ENCODE measurements at regions not wholly inside any gene's neighbourhood (a gene's known extent, or its start where the extent isn't known, plus 50 kb on each side); places are given as distances from the start of the nearest gene placed in this dataset.

- Histone ChIP-seq H3K4me1 (no peaks in the 10 kb centered on the region), H3K27ac (no peak overlapping the region), H3K4me2 (no peak overlapping the region), H3K9me3 (no peaks in the 10 kb centered on the region), H3K4me3 (no peak overlapping the region)
- ChIA-PET POLR2A (no interaction called here), CTCF (interaction anchor here (0.8 kb wide), 1 partner anchor 21 kb away, joined by 3 read pairs; no protein-coding TSS in a partner anchor)
- WGBS (ENCODE audit: missing lambda C conversion rate) = 65% methylated on average over 6 of the region's 6 CpGs
- FAIRE-seq (no peak), ATAC-seq (no peak), DNase-seq (ENCODE audit: low read depth in 1 of 2, low spot score in 1 of 2) (no peak)
- TF ChIP-seq KDM5A (IDR thresholded peaks at IDR 0.05) = no peak
- no peak for TF ChIP-seq ELK1 (IDR thresholded peaks at IDR 0.05; ENCODE audit: low read depth, low read length)
- no peak for TF ChIP-seq FOSB (CRISPR knock-in tag; IDR thresholded peaks at IDR 0.05)
- TF ChIP-seq HMGXB4 (CRISPR knock-in tag; IDR thresholded peaks at IDR 0.05; ENCODE audit: borderline replicate concordance) = no peak
- no peak for TF ChIP-seq RNF2 (IDR thresholded peaks at IDR 0.05; ENCODE audit: borderline replicate concordance, low read depth)
- no peak for TF ChIP-seq TFCP2L1 (CRISPR knock-in tag; IDR thresholded peaks at IDR 0.05)
- TF ChIP-seq RFX5 (IDR thresholded peaks at IDR 0.05) = no peak
- TF ChIP-seq KDM1A (IDR thresholded peaks at IDR 0.05; ENCODE audit: low read depth) = no peak
- TF ChIP-seq BCL3 (IDR thresholded peaks at IDR 0.05) = no peak
- TF ChIP-seq, protein P1, sequence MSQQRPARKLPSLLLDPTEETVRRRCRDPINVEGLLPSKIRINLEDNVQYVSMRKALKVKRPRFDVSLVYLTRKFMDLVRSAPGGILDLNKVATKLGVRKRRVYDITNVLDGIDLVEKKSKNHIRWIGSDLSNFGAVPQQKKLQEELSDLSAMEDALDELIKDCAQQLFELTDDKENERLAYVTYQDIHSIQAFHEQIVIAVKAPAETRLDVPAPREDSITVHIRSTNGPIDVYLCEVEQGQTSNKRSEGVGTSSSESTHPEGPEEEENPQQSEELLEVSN (IDR thresholded peaks at IDR 0.05; ENCODE audit: borderline replicate concordance, low read depth) = no peak
- no peak for TF ChIP-seq NPAS2 (CRISPR knock-in tag; IDR thresholded peaks at IDR 0.05; ENCODE audit: borderline replicate concordance)
Observed at GRCh38 chr12:67727702-67728666, 79.4 kb downstream of the DYRK2 start.

GRCh38 chr12:67732857-67733256 is 84.3 kb downstream of the DYRK2 start:
- POLR2A ChIA-PET = no interaction called here
- WGBS (ENCODE audit: missing lambda C conversion rate) = 77% methylated on average over 4 of the region's 4 CpGs
- Histone ChIP-seq H3K4me2 (no peak overlapping the region), H3K4me1 (no peaks in the 10 kb centered on the region), H3K27ac (no peak overlapping the region), H3K4me3 (no peak overlapping the region), H3K9me3 (no peaks in the 10 kb centered on the region)
- DNase-seq (ENCODE audit: low read depth in 1 of 2, low spot score in 1 of 2) (no peak), FAIRE-seq (no peak), ATAC-seq (no peak)
- CTCF ChIA-PET = interaction anchor here (0.6 to 0.8 kb wide), 2 partner anchors 15 to 921 kb away, joined by 4 read pairs; no protein-coding TSS in a partner anchor
- no peak for TF ChIP-seq ZSCAN20 (CRISPR knock-in tag; IDR thresholded peaks at IDR 0.05)
- no peak for TF ChIP-seq CEBPB (IDR thresholded peaks at IDR 0.05)
- TF ChIP-seq CHD4 (IDR thresholded peaks at IDR 0.05; ENCODE audit: borderline replicate concordance) = no peak
- no peak for TF ChIP-seq HOXB5 (CRISPR knock-in tag; IDR thresholded peaks at IDR 0.05)
- TF ChIP-seq RCOR1 (IDR thresholded peaks at IDR 0.05; ENCODE audit: low read depth, low read length) = no peak
- TF ChIP-seq, protein P2, sequence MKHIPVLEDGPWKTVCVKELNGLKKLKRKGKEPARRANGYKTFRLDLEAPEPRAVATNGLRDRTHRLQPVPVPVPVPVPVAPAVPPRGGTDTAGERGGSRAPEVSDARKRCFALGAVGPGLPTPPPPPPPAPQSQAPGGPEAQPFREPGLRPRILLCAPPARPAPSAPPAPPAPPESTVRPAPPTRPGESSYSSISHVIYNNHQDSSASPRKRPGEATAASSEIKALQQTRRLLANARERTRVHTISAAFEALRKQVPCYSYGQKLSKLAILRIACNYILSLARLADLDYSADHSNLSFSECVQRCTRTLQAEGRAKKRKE (CRISPR knock-in tag; IDR thresholded peaks at IDR 0.05; ENCODE audit: low read depth) = no peak
- TF ChIP-seq FOXS1 (CRISPR knock-in tag; IDR thresholded peaks at IDR 0.05) = no peak
- no peak for TF ChIP-seq FOSL2 (IDR thresholded peaks at IDR 0.05)
- no peak for TF ChIP-seq FOSL2 (CRISPR knock-in tag; IDR thresholded peaks at IDR 0.05)
- no peak for TF ChIP-seq ZFP36 (IDR thresholded peaks at IDR 0.05; ENCODE audit: borderline replicate concordance, partially characterized antibody)
- no peak for TF ChIP-seq TP53 (CRISPR knock-in tag; IDR thresholded peaks at IDR 0.05)
- no peak for TF ChIP-seq NR3C1 (IDR thresholded peaks at IDR 0.05)
- TF ChIP-seq CBX2 (IDR thresholded peaks at IDR 0.05; ENCODE audit: borderline replicate concordance, low read depth) = no peak
- no peak for TF ChIP-seq EHMT2 (IDR thresholded peaks at IDR 0.05; ENCODE audit: low read depth)
- TF ChIP-seq ESRRA (IDR thresholded peaks at IDR 0.05; ENCODE audit: borderline replicate concordance, low read length) = no peak
- TF ChIP-seq, protein P3, sequence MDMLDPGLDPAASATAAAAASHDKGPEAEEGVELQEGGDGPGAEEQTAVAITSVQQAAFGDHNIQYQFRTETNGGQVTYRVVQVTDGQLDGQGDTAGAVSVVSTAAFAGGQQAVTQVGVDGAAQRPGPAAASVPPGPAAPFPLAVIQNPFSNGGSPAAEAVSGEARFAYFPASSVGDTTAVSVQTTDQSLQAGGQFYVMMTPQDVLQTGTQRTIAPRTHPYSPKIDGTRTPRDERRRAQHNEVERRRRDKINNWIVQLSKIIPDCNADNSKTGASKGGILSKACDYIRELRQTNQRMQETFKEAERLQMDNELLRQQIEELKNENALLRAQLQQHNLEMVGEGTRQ (IDR thresholded peaks at IDR 0.05) = no peak
- no peak for TF ChIP-seq EHF (CRISPR knock-in tag; IDR thresholded peaks at IDR 0.05)
- TF ChIP-seq MYC (IDR thresholded peaks at IDR 0.05; ENCODE audit: borderline replicate concordance, low read length) = no peak
- no peak for TF ChIP-seq MAFK (IDR thresholded peaks at IDR 0.05; ENCODE audit: partially characterized antibody)
- no peak for TF ChIP-seq JUN (IDR thresholded peaks at IDR 0.05)
- no peak for TF ChIP-seq POLR2AphosphoS2 (conservative IDR thresholded peaks at IDR 0.05; ENCODE audit: low read length)

All from A549 (cell line).